HG03520 (cell line): ENCODE measurements at regions not wholly inside any gene's neighbourhood (a gene's known extent, or its start where the extent isn't known, plus 50 kb on each side); places are given as distances from the start of the nearest gene placed in this dataset.
"Not testable (repeated sequence)": the region's sequence is repeated elsewhere in the genome, so short reads cannot be mapped to it uniquely, and the experiment has no call there.

Experiments
- ATAC-seq: cut with Tn5 transposase; IDR thresholded peaks from one replicate; pipeline ENCODE4 v1.9.1; 2021; ENCODE audit warnings: mild to moderate bottlenecking, moderate library complexity; ENCODE audit not compliant: unreplicated experiment

DNA sequence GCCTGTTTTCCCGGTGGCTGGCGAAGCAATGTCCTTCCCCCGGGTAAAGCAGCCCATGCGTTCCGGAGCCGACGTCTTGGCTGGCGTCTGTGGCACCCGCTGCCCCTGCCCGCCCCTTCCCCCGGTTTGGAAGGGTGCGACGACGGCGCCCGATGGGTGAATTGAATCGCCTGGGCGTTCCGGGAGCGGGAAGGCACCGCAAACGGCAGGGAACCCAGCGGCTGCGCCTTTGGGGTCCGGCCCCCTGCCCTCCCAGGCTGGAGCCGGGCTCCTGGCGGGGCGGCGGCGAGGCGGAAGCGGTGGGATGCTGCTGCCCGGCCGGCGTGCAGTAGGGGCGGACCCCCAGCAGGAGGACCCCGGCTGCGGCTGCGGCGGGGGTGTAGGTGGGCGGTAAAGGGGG is 123.6 kb upstream of the RHOU start:
- ATAC-seq: not testable (repeated sequence)

DNA sequence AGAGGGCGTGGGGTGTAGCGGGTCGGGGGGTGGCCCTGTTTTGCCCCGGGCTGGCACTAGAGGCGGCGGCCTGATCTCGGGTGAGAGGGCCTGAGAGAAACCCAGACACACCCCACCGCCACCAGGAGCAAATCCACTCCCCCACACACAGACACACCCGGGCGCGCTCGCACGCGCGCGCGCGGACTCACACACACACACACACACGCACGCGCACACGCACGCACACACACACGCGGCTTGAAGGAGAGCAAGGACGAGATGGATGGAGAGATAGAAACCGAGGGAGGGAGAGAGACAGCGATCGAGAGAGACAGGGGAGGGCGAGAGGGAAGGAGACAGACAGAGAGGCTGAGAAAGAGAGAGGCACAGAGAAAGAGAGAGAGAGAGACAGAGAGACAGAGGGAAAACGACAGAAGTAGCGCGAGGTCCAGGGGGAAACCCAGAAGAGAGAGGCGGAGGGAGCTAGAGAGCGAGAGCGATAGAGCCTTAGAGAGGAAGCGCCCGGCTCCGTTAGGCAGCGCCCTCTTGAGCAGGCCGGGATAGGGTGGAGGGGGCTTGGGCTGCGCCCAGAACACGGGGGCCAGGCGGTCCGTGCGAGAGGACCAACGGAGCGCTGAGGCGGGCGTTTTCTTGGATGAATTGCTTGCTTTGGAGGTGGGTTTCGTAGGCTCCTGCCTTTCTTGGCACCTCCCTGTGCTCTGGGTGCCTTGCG is 113.1 kb upstream of the RHOU start:
- ATAC-seq: not testable (repeated sequence)

DNA sequence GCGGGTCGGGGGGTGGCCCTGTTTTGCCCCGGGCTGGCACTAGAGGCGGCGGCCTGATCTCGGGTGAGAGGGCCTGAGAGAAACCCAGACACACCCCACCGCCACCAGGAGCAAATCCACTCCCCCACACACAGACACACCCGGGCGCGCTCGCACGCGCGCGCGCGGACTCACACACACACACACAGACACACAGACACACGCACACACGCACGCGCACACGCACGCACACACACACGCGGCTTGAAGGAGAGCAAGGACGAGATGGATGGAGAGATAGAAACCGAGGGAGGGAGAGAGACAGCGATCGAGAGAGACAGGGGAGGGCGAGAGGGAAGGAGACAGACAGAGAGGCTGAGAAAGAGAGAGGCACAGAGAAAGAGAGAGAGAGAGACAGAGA is 108.8 kb upstream of the RHOU start:
- not testable (repeated sequence) for ATAC-seq

DNA sequence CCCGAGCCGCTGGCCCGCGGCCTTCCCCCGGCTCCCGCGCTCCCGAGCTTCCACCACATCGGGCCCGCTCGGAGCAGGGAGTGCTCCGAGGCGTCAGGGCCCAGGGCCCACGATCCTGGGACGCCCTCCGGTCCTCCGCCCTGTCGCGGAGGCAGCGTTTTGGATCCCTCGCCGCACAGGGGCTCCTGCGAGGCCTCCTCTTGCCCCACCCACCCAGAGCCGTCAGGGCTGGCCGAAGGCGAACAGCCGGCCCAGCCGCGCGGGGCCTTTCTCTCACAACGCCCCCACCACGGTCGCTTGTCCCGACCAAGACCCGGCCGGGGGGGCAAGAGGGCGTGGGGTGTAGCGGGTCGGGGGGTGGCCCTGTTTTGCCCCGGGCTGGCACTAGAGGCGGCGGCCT is 102.4 kb upstream of the RHOU start:
- ATAC-seq: not testable (repeated sequence)

DNA sequence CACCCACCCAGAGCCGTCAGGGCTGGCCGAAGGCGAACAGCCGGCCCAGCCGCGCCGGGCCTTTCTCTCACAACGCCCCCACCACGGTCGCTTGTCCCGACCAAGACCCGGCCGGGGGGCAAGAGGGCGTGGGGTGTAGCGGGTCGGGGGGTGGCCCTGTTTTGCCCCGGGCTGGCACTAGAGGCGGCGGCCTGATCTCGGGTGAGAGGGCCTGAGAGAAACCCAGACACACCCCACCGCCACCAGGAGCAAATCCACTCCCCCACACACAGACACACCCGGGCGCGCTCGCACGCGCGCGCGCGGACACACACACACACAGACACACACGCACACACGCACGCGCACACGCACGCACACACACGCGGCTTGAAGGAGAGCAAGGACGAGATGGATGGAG is 100.0 kb upstream of the RHOU start:
- ATAC-seq: not testable (repeated sequence)

DNA sequence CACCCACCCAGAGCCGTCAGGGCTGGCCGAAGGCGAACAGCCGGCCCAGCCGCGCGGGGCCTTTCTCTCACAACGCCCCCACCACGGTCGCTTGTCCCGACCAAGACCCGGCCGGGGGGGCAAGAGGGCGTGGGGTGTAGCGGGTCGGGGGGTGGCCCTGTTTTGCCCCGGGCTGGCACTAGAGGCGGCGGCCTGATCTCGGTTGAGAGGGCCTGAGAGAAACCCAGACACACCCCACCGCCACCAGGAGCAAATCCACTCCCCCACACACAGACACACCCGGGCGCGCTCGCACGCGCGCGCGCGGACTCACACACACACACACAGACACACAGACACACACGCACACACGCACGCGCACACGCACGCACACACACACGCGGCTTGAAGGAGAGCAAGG is 97.8 kb upstream of the RHOU start:
- ATAC-seq: not testable (repeated sequence)

DNA sequence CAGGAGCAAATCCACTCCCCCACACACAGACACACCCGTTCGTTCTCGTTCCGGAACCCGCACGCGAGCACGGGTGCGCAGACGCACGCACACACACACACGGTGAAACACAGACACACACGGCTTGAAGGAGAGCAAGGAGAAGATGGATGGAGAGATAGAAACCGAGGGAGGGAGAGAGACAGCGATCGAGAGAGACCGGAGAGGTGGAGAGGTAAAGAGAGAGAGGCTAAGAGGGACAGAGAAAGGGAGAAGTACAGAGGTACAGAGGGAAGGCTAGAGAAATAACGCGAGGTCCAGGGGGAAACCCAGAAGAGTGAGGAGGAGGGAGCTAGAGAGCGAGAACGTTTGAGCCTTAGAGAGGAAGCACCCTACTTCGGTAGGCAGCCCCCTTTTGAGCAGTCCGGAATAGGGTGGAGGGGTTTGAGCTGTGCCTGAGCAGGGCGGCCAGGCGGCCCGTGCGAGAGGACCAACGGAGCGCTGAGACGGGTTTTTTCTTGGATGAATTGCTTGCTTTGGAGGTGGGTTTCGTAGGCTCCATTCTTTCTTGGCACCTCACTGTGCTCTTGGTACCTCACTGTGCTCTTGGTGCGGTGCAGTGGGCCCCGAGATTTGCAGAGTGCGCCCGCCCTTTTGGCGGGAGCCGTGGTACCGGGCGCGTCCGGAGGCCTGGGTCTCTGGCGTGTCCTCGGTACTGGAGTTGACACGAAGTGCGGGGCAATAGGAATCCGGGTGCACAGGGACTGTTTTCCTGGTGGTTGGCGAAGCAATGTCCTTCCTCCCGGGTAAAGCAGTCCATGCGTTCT is 88.4 kb upstream of the RHOU start:
- peak; percentile 50 for ATAC-seq

DNA sequence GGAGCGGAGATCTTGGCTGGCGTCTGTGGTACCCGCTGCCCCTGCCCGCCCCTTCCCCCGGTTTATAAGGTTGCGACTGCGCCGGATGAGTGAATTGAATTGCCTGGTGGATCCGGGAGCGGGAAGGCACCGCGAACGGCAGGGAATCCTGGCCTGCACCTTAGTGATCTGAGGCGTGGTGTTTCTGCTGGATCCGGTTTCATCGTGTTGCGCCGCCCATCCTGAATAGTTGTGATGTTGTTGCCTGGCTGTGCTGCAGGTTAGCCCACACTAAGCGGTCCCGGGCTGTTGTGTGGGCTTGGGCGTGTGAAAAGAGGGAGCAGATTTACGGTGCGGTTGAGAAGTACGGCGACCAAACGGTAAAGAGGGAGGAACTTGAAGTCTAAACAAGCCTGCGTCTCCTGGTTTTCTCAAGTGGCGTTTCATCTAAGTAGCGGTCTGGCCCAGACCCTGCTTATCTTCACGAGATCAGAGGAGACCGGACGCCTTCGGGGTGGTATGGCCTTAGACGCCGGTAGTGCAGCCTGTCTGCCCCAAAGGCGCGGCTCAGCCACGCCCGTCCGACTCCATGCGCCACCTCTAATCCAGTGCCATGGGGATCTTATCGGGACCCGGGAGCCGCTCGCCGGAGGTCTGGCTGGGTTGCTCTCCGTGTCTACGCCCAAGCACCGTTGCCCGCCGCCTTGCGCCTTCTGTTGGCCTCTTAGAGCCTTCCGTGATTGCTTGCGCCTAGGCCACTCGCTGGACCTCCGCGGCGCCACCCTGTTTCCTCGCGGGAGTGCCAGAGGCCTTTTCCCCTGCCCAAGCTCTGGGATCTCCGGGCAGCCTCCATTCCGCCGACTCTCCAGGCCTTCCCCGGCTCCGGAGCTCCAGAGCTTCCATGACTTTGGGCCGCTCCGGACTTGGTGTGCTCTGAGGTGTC is 87.5 kb upstream of the RHOU start:
- ATAC-seq: no peak

DNA sequence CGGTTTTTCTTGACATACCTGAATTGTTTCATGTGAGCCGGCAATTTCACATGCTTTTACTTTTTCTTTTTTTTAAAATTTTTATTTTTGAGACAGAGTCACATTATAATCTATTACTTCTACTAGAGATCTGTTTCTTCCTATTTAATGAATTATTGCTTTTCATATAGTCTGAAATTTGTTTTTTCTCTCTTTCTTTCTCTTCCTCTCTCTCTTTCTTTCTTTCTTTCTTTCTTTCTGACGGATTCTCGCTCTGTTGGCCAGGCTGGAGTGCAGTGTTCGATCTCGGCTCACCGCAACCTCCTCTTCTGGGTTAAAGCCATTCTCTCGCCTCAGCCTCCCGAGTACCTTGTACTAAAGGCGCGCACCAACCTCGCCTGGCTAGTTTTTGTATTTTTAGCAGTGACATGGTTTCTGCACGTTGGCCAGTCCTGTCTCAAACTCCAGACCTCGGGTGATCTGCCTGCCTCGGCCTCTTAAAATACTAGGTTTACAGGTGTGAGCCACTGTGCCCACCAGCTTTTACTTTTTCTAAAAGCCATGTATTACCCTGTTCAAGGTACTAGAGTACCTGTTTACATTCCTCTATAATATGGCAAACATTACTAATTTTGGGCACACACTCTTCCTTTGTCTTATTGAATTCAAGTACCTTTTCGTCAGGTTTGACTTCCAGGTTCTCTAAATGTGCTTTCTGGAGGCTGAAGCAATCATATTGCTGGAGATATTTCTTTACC is 86.5 kb upstream of the RHOU start:
- no peak for ATAC-seq

DNA sequence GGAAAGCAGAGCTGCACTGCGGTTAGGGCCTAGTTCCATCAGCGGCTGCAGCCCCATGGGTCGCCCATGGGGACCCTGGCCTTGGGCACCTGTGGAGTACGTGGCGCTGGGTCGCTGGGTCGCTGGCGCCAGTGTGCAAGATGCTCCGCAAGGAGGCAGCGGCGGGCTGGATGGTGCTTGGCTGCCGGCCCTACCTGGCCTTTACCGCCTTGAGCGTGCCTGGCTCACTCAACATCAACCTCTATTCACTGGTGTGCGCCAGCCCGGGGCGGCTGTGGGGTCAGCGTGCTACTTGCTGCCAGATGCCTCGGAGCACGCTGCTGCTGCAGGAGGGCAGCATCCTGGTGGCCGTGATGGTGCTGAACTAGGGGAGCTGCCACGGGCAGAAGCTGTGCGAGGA is 85.1 kb upstream of the RHOU start:
- no peak for ATAC-seq

DNA sequence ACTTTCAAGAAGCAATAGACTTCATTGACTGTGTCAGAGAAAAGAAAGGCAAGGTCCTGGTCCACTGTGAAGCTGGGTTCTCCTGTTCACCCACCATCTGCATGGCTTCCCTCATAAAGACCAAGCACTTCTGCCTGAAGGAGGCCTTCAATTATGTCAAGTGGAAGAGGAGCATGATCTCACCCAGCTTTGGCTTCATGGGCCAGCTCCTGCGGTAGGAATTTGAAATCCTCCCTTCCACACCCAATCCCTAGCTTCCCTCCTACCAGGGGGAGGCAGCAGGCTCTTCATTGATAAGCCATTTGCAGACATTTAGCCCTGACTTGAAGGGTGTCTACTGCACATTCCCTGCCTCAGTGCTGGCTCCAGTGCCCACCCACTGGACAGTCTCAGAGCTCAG is 84.3 kb upstream of the RHOU start:
- ATAC-seq: no peak

DNA sequence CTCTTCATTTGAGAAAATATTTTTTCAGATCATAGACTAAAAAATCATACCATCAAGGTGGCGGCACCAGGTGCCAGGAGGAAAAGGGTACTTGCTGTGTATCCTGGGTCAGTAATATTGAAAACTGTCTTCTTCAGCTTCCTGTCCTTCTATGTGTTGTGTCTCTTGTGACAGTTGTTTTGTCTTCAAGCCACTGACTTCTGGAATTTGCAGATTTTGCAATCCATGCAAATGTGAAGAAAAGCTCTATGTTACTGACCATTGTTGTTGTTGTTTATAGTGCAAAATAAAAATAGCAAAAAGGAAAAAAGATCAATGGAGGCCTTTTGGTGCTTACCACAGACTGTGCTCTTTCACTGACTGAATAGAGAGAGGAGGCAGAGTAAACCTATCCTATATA is 83.2 kb upstream of the RHOU start:
- no peak for ATAC-seq

DNA sequence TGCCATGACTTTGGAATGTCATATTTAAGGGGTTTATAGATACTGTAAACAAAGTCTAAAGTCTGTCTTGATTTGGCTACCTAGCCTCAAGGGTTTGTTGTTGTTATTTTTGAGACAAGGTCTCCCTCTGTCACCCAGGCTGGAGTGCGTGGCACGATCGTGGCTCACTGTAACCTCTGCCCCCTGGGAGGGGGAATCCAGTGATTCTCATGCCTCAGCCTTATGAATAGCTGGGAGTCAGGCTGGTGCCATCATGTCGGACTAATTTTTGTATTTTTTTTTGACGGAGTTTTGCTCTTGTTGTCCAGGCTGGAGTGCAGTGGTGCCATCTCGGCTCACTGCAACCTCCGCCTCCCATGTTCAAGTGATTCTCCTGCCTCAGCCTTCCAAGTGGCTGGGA is 82.2 kb upstream of the RHOU start:
- not testable (repeated sequence) for ATAC-seq

DNA sequence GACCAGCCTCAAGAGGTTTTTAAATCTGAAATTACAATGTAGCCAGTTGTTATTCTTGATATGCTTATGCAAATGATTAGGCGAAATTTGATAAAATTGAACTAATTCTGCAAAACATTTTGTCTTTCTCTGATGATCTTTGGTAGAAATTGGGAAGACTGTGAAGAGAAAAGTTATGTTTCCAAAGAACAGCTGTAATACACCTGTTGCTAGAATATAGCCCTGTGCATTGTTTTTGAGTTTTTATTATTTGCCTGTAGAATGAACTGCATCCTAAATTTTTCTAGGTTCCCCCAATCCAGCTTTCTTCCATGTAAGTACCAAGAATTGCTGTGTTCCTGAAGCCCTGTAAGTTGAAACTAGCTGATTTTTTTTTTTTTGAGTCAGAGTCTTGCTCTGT is 81.5 kb upstream of the RHOU start:
- ATAC-seq: no peak

DNA sequence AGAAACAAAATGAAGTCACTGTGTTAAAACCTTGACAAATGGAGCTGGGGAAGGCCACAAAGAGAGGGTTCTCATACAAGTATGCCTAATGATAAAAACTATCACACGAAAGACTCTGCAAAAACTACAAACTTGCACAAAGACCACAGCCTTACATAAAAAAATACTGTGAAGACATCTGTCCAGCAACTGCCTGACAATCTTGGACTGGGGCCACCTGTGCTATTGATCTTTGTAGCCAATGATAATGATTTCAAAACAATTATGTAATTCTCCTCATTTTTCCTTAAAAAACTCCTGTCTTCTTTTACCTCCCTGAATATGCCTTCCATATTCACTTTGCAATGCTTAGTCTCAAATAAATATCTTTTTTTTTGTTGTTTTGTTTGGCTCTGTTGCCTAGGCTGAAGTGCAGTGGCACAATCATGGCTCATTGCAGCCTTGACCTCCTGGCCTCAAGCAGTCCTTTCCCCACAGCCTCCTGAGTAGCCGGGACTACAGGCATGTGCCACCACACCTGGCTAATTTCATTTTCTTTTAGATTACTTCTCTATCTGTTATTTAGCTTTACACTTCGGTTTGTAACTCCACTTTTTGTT is 79.4 kb upstream of the RHOU start:
- no peak for ATAC-seq

DNA sequence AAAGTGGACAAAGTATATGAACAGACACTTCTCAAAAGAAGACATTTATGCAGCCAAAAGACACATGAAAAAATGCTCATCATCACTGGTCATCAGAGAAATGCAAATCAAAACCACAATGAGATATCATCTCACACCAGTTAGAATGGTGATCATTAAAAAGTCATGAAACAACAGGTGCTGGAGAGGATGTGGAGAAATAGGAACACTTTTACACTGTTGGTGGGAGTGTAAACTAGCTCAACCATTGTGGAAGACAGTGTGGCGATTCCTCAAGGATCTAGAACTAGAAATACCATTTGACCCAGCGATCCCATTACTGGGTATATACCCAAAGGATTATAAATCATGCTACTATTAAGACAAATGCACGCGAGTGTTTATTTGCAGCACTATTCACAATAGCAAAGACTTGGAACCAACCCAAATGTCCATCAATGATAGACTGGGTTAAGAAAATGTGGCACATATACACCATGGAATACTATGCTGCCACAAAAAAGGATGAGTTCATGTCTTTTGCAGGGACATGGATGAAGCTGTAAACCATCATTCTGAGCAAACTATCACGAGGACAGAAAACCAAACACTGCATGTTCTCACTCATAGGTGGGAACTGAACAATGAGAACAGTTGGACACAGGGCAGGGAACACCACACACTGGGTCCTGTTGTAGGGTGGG is 73.1 kb upstream of the RHOU start:
- ATAC-seq: not testable (repeated sequence)

DNA sequence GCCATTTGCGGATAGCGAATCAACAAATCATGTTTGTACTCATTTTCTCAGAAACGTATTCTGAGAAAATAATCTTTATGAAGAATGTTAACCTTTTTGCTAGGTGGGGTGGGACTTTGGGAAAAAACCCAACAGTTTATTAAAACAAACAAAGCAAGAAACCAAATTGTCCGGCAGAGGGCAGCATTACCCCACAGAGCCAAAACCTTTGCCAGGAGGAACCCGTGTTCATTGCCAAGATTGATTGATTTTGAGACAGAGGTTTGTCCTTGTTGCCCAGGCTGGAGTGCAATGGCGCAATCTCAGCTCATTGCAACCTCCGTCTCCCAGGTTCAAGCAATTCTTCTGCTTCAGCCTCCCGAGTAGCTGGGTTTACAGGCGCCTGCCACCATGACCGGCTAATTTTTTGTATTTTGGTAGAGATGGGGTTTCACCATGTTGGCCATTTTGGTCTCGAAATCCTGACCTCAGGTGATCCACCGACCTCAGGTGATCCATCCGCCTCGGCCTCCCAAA is 70.8 kb upstream of the RHOU start:
- no peak for ATAC-seq

DNA sequence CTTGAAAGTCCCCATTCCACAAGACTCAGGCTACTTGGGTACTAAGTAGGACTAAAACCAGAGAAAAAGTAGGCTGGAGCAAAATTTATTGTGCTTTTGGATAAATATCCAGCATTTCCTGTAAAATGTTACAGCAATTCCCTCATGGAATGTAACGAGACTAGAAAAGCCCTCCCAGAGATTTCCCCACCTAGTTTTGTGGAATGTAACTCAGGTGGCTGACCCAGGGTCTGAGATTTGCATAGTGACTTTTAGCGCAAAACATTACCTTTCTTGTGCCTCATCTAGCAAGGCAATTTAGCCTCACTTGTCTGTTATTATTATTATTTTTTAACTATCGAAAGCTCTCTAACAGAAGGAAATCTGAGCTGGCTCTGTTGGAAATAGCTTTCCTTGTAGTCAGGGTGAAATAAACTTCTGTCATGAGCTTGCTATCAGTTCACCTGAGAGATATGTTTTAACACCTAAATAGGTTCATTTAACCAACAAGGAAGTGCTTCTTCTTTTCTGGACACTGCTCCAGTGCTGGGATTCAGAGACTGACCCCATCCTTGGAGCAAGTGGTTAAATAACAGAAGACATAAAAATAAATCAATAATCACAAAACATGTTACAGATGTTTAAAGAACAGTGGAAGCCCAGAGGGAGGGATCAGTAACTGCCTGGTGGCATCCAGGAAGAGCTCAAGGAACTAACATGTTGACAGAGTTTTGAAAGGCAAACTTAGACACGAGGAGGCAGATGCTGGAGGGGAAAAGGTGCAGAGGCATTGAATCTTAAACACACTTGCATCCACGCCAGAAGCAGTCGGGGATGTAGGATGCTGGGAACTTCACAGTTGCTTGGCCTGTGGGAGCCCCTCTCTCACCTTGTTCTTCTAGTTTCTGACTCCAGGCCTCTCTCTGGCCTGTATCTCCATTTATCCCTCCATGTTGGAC is 68.3 kb upstream of the RHOU start:
- ATAC-seq: no peak
